ENCODE measurements at regions not wholly inside any gene's neighbourhood (a gene's known extent, or its start where the extent isn't known, plus 50 kb on each side); places are given as distances from the start of the nearest gene placed in this dataset.

- no TSS peak for BruUV-seq (replicated peaks)
- CTCF ChIA-PET (ENCODE audit: low intra/inter-chr PET ratio): no interaction called here
- no peaks in the 10 kb centered on the region for H3K36me3 ChIP-seq (ENCODE audit: control insufficient read depth, insufficient read depth, low read length)
- H3K27ac ChIP-seq (ENCODE audit: extremely low read depth, low read depth, low read length): no peak overlapping the region
- H3K4me3 ChIP-seq: no peak overlapping the region
- in situ Hi-C loops (cut with MboI): no loop called here
- H3K27me3 ChIP-seq (ENCODE audit: control insufficient read depth in 2 of 2, insufficient read depth in 2 of 2, low read length in 2 of 2): peaks cover 23 to 25% of the 10 kb centered on the region in 2 experiments; a peak in 4 of 5 replicates
- H3K9ac ChIP-seq (ENCODE audit: insufficient read depth in 1 of 2, low read depth in 2 of 2, low read length in 2 of 2): no peak overlapping the region
- H2AFZ ChIP-seq (ENCODE audit: low read depth, low read length): no peak overlapping the region
- H3K9me3 ChIP-seq (replicated peaks; ENCODE audit: control insufficient read depth, insufficient read depth, low read depth, low read length): no peaks in the 10 kb centered on the region
- no peaks in the 10 kb centered on the region for H3K4me1 ChIP-seq (replicated peaks in 1 of 2; ENCODE audit: control insufficient read depth in 2 of 2, insufficient read depth in 2 of 2, low read length in 2 of 2)
- no peaks in the 10 kb centered on the region for H3K79me2 ChIP-seq (ENCODE audit: control insufficient read depth, insufficient read depth, low read length)
- intact Hi-C loops (cut with micrococcal nuclease): no loop called here
- no peak for DNase-seq (ENCODE audit: extremely low read depth in 1 of 4, low spot score in 3 of 4)
- ATAC-seq: no peak
- H3K4me2 ChIP-seq (ENCODE audit: insufficient read depth, low read length): no peak overlapping the region
- H3K9me1 ChIP-seq (ENCODE audit: control insufficient read depth, insufficient read depth, low read length): no peaks in the 10 kb centered on the region
- POLR2A ChIA-PET: no interaction called here
- no peak for FAIRE-seq
- 1% methylated on average over 8 of the region's 8 CpGs for WGBS (ENCODE audit: insufficient coverage, low coverage, missing lambda C conversion rate)
- H4K20me1 ChIP-seq (replicated peaks; ENCODE audit: control insufficient read depth, insufficient read depth, low read length): no peaks in the 10 kb centered on the region; the same call in 1 of the 2 replicates
- TF ChIP-seq ZFX (CRISPR knock-in tag; IDR thresholded peaks at IDR 0.05) (no peak), ZNF165 (CRISPR knock-in tag; IDR thresholded peaks at IDR 0.05; ENCODE audit: borderline replicate concordance) (no peak), DPF2 (IDR thresholded peaks at IDR 0.05) (no peak), CTCF (IDR thresholded peaks at IDR 0.05 in 2 of 3, conservative IDR thresholded peaks at IDR 0.05 in 1 of 3; ENCODE audit: insufficient read depth in 2 of 3, low read depth in 1 of 3, low read length in 3 of 3) (no peak), STAT5B (CRISPR knock-in tag; IDR thresholded peaks at IDR 0.05) (no peak), ZNF263 (CRISPR knock-in tag; IDR thresholded peaks at IDR 0.05; ENCODE audit: borderline replicate concordance) (no peak), NKRF (IDR thresholded peaks at IDR 0.05; ENCODE audit: borderline replicate concordance) (no peak), ZNF274 (IDR thresholded peaks at IDR 0.05; ENCODE audit: borderline replicate concordance, low read depth, low read length) (no peak), PHB (CRISPR knock-in tag; IDR thresholded peaks at IDR 0.05) (no peak), ZC3H4 (CRISPR knock-in tag; IDR thresholded peaks at IDR 0.05; ENCODE audit: borderline replicate concordance) (no peak), SNAPC5 (CRISPR knock-in tag; IDR thresholded peaks at IDR 0.05) (no peak), EWSR1 (IDR thresholded peaks at IDR 0.05; ENCODE audit: borderline replicate concordance, low read depth, partially characterized antibody) (no peak)
- TF ChIP-seq, protein P1, sequence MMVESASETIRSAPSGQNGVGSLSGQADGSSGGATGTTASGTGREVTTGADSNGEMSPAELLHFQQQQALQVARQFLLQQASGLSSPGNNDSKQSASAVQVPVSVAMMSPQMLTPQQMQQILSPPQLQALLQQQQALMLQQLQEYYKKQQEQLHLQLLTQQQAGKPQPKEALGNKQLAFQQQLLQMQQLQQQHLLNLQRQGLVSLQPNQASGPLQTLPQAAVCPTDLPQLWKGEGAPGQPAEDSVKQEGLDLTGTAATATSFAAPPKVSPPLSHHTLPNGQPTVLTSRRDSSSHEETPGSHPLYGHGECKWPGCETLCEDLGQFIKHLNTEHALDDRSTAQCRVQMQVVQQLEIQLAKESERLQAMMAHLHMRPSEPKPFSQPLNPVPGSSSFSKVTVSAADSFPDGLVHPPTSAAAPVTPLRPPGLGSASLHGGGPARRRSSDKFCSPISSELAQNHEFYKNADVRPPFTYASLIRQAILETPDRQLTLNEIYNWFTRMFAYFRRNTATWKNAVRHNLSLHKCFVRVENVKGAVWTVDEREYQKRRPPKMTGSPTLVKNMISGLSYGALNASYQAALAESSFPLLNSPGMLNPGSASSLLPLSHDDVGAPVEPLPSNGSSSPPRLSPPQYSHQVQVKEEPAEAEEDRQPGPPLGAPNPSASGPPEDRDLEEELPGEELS (CRISPR knock-in tag; IDR thresholded peaks at IDR 0.05; ENCODE audit: borderline replicate concordance): no peak
- TF ChIP-seq, protein P2, sequence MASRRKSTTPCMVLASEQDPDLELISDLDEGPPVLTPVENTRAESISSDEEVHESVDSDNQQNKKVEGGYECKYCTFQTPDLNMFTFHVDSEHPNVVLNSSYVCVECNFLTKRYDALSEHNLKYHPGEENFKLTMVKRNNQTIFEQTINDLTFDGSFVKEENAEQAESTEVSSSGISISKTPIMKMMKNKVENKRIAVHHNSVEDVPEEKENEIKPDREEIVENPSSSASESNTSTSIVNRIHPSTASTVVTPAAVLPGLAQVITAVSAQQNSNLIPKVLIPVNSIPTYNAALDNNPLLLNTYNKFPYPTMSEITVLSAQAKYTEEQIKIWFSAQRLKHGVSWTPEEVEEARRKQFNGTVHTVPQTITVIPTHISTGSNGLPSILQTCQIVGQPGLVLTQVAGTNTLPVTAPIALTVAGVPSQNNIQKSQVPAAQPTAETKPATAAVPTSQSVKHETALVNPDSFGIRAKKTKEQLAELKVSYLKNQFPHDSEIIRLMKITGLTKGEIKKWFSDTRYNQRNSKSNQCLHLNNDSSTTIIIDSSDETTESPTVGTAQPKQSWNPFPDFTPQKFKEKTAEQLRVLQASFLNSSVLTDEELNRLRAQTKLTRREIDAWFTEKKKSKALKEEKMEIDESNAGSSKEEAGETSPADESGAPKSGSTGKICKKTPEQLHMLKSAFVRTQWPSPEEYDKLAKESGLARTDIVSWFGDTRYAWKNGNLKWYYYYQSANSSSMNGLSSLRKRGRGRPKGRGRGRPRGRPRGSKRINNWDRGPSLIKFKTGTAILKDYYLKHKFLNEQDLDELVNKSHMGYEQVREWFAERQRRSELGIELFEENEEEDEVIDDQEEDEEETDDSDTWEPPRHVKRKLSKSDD (conservative IDR thresholded peaks at IDR 0.05; ENCODE audit: low read length): no peak
Measured at GRCh38 chr21:31520561-31521098, 138.9 kb upstream of the SOD1 start.
